Astrocyte (in vitro differentiated cells and primary cell): ENCODE measurements at regions not wholly inside any gene's neighbourhood (a gene's known extent, or its start where the extent isn't known, plus 50 kb on each side); places are given as distances from the start of the nearest gene placed in this dataset.
"Not testable (repeated sequence)": the region's sequence is repeated elsewhere in the genome, so short reads cannot be mapped to it uniquely, and the experiment has no call there.

Experiments
- DNase-seq: peaks from one replicate; pipeline ENCODE4 v3.0.0-alpha.2; 2010; ENCODE audit warnings: low read depth
- FAIRE-seq: peaks from 2 replicates; lab custom pipeline; 2011; peaks lifted over from hg19 to GRCh38; lab: Jason Lieb, UNC
- H2AFZ ChIP-seq: 2 replicates; pipeline ENCODE4 v1.6.0; 2012; ENCODE audit warnings: low read depth, low read length, inconsistent platforms
- H3K27ac ChIP-seq: 2 replicates; pipeline ENCODE4 v1.5.1; 2011; ENCODE audit warnings: low read depth, low read length, inconsistent platforms
- H3K27me3 ChIP-seq: 2 replicates; pipeline ENCODE4 v1.6.0; 2011; ENCODE audit warnings: low read length, inconsistent platforms; ENCODE audit not compliant: insufficient read depth
- H3K36me3 ChIP-seq: 2 replicates; pipeline ENCODE4 v1.5.1; 2011; ENCODE audit warnings: low read length, inconsistent platforms; ENCODE audit not compliant: insufficient read depth
- H3K4me1 ChIP-seq: 2 replicates; pipeline ENCODE4 v1.5.1; 2011; ENCODE audit warnings: low read length, inconsistent platforms; ENCODE audit not compliant: insufficient read depth
- H3K4me2 ChIP-seq: 2 replicates; pipeline ENCODE4 v1.6.0; 2012; ENCODE audit warnings: low read length, inconsistent platforms
- H3K4me3 ChIP-seq: 2 replicates; pipeline ENCODE4 v1.5.1; 2011; ENCODE audit warnings: low read depth, mild to moderate bottlenecking, low read length, inconsistent platforms; ENCODE audit not compliant: insufficient read depth
- H3K79me2 ChIP-seq: 2 replicates; pipeline ENCODE4 v1.6.0; 2012; ENCODE audit warnings: mild to moderate bottlenecking, low read length, inconsistent platforms; ENCODE audit not compliant: insufficient read depth
- H3K9ac ChIP-seq: 2 replicates; pipeline ENCODE4 v1.6.0; 2012; ENCODE audit warnings: mild to moderate bottlenecking, low read length, inconsistent platforms
- H3K9me3 ChIP-seq: 2 replicates; pipeline ENCODE4 v1.5.1; 2012; ENCODE audit warnings: low read depth, mild to moderate bottlenecking, low read length, inconsistent platforms; ENCODE audit not compliant: insufficient read depth
- H4K20me1 ChIP-seq: 2 replicates; pipeline ENCODE4 v1.6.0; 2012; ENCODE audit warnings: low read length, inconsistent platforms; ENCODE audit not compliant: insufficient read depth
- H3K27ac Mint-ChIP-seq: one replicate; pipeline ENCODE4 v1.8.0; 2021; ENCODE audit warnings: mild to moderate bottlenecking, mixed read lengths; ENCODE audit not compliant: unreplicated experiment
- H3K27me3 Mint-ChIP-seq: one replicate; pipeline ENCODE4 v1.8.0; 2021; ENCODE audit warnings: low read depth, mixed read lengths; ENCODE audit not compliant: unreplicated experiment
- H3K36me3 Mint-ChIP-seq: one replicate; pipeline ENCODE4 v1.8.0; 2021; ENCODE audit warnings: low read depth, mixed read lengths; ENCODE audit not compliant: unreplicated experiment
- H3K4me1 Mint-ChIP-seq: one replicate; pipeline ENCODE4 v1.8.0; 2021; ENCODE audit warnings: low read depth, mixed read lengths; ENCODE audit not compliant: unreplicated experiment
- H3K4me3 Mint-ChIP-seq: one replicate; pipeline ENCODE4 v1.8.0; 2021; ENCODE audit warnings: mild to moderate bottlenecking, moderate library complexity, mixed read lengths; ENCODE audit not compliant: unreplicated experiment
- H3K9me3 Mint-ChIP-seq: one replicate; pipeline ENCODE4 v1.8.0; 2021; ENCODE audit warnings: mild to moderate bottlenecking, mixed read lengths; ENCODE audit not compliant: unreplicated experiment
- EZH2 ChIP-seq: IDR thresholded peaks from 2 replicates; pipeline ENCODE4 v1.6.1; 2012; ENCODE audit warnings: mild to moderate bottlenecking, low read length, inconsistent platforms; ENCODE audit not compliant: insufficient read depth
- TF ChIP-seq, protein P1 (sequence below): IDR thresholded peaks from 2 replicates; pipeline ENCODE4 v1.5.1; 2011; ENCODE audit warnings: low read depth, mild to moderate bottlenecking, inconsistent platforms, low read length, moderate library complexity; ENCODE audit not compliant: insufficient read depth

- Mint-ChIP-seq H3K4me3 (no peak overlapping the region), H3K27me3 (peaks cover 24% of the 10 kb centered on the region), H3K36me3 (no peaks in the 10 kb centered on the region), H3K4me1 (peaks cover 13% of the 10 kb centered on the region), H3K27ac (no peak overlapping the region), H3K9me3 (no peaks in the 10 kb centered on the region)
- Histone ChIP-seq H3K4me1 (peaks cover 14% of the 10 kb centered on the region), H3K9ac (no peak overlapping the region), H3K27me3 (peaks cover 10% of the 10 kb centered on the region), H3K9me3 (no peaks in the 10 kb centered on the region), H3K79me2 (no peaks in the 10 kb centered on the region), H2AFZ (no peak overlapping the region), H3K27ac (no peak overlapping the region), H4K20me1 (no peaks in the 10 kb centered on the region), H3K4me3 (no peak overlapping the region), H3K36me3 (no peaks in the 10 kb centered on the region), H3K4me2 (no peak overlapping the region)
- DNase-seq (no peak), FAIRE-seq (no peak)
- no peak for TF ChIP-seq EZH2
- TF ChIP-seq, protein P1, sequence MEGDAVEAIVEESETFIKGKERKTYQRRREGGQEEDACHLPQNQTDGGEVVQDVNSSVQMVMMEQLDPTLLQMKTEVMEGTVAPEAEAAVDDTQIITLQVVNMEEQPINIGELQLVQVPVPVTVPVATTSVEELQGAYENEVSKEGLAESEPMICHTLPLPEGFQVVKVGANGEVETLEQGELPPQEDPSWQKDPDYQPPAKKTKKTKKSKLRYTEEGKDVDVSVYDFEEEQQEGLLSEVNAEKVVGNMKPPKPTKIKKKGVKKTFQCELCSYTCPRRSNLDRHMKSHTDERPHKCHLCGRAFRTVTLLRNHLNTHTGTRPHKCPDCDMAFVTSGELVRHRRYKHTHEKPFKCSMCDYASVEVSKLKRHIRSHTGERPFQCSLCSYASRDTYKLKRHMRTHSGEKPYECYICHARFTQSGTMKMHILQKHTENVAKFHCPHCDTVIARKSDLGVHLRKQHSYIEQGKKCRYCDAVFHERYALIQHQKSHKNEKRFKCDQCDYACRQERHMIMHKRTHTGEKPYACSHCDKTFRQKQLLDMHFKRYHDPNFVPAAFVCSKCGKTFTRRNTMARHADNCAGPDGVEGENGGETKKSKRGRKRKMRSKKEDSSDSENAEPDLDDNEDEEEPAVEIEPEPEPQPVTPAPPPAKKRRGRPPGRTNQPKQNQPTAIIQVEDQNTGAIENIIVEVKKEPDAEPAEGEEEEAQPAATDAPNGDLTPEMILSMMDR: no peak
These were observed 90.3 kb downstream of the LSM3 start for GRCh38 chr3:14268897-14269296.

DNA sequence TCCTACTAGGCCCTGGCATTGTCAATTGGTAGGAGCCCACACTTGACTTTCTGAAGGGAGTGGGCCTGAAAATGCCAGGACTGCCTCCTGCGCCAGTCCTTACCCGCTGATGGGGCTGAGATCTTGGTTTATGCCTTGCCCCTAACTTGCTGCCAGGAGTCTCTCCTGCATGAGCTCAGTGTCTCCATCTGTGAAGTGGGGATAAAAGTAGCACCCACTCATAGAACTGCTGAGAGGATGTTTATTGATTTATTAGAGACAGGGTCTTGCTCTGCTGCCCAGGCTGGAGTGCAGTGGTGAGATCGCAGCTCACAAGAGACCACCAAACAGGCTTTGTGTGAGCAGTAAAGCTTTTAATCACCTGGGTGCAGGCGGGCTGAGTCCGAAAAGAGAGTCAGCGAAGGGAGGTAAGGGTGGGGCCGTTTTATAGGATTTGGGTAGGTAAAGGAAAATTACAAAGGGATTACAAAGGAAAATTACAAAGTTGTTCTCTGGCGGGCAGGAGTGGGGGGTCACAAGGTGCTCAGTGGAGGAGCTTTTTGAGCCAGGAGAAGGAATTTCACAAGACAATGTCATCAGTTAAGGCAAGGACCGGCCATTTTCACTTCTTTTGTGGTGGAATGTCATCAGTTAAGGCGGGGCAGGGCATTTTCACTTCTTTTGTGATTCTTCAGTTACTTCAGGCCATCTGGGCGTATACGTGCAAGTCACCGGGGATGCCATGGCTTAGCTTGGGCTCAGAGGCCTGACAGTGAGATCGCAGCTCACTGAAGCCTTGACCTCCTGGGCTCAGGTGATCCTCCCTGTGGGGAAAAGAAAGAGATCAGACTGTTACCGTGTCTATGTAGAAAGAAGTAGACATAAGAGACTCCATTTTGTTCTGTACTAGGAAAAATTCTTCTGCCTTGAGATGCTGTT, 93.7 kb downstream of the LSM3 start:
- H3K4me3 Mint-ChIP-seq, H3K27ac Mint-ChIP-seq, H3K36me3 Mint-ChIP-seq, FAIRE-seq, H3K9me3 ChIP-seq, H3K9me3 Mint-ChIP-seq, H3K4me2 ChIP-seq, H2AFZ ChIP-seq, H3K9ac ChIP-seq, DNase-seq, H4K20me1 ChIP-seq, H3K4me1 ChIP-seq, H3K4me3 ChIP-seq, H3K36me3 ChIP-seq, H3K27ac ChIP-seq, H3K27me3 ChIP-seq, H3K4me1 Mint-ChIP-seq, H3K79me2 ChIP-seq: not testable (repeated sequence)
- H3K27me3 Mint-ChIP-seq: peaks cover 31% of the 10 kb centered on the region

GRCh38 chr3:14272959-14273560, 94.4 kb downstream of the LSM3 start:
- not testable (repeated sequence) for H3K4me1 ChIP-seq, DNase-seq, H3K27me3 ChIP-seq, H3K4me3 ChIP-seq, H3K36me3 ChIP-seq, H3K9ac ChIP-seq, H3K9me3 ChIP-seq, H3K36me3 Mint-ChIP-seq, H3K4me3 Mint-ChIP-seq, H3K79me2 ChIP-seq, FAIRE-seq, H3K4me1 Mint-ChIP-seq, H3K9me3 Mint-ChIP-seq, H3K4me2 ChIP-seq, H3K27ac Mint-ChIP-seq, H3K27ac ChIP-seq, H2AFZ ChIP-seq, H4K20me1 ChIP-seq
- peaks cover 31% of the 10 kb centered on the region for H3K27me3 Mint-ChIP-seq
